ENCODE measurements at regions not wholly inside any gene's neighbourhood (a gene's known extent, or its start where the extent isn't known, plus 50 kb on each side); places are given as distances from the start of the nearest gene placed in this dataset.

DNA sequence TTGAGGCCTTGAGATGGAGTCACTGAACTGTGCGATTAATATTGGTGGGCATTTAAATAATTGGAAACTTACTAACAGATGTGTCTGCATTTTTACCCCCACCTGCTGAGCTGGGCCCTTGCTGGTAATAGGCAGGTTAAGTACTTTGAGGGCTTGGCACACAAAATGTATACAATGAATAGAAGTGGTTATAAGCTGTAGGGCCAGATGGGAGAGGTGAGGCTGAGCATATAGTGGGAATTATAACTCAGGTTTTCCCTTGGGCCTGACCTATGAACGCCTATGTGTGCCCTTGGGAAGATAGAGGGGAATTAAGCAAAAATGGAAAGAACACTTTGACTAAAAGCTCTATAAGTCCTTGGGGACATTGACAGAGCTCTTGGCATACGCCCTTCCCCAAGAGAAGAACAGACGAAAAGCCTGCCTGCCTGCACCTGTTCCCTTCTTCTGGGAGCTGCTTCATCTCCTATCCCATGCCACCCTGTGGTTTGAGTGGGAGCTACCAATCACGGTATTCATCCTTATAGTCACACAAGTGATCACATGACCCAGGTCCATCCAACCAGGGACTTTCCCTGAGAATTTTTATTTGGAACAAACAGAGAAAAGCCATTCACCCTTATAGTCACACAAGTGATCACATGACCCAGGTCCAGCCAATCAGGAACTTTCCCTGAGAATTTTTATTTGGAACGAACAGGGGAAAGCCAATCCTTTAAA, 260.7 kb upstream of the CSF3R start:
- DNase-seq (no peak), ATAC-seq (no peak)
- intact Hi-C loops (cut with DNase I), result no loop called here

- intact Hi-C loops (cut with DNase I), result no loop called here
- DNase-seq (no peak), ATAC-seq (no peak)
These were observed 258.4 kb upstream of the CSF3R start for GRCh38 chr1:36741066-36741465.

GRCh38 chr1:36740446-36740845, 257.7 kb upstream of the CSF3R start:
- intact Hi-C loops (cut with DNase I), result no loop called here
- ATAC-seq, result no peak

GRCh38 chr1:36739703-36740289, 257.1 kb upstream of the CSF3R start:
- ATAC-seq (no peak), DNase-seq (no peak)
- intact Hi-C loops (cut with DNase I), result no loop called here

More at GRCh38 chr1:36740446-36740845, 257.7 kb upstream of the CSF3R start:
- no peak for DNase-seq

DNA sequence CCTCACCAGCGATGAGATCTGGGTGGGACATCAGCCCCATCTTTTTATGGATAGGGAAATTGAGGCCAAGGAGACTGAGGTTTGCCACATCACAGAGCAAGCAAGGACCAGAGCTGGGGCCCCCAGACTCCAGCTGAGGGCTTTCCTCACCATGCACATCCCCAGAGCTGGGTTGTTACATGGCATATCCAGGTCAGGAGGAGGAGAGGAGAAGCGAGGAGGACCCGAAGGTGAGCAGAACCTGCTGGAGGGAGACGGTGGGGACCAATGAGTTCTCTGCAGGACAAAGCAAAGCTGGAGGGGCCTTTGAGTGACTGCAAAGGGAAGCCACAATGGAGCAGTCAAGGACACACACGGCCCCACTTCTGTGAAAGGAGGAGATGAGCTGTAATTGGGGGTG, 255.5 kb upstream of the CSF3R start:
- intact Hi-C loops (cut with DNase I), result no loop called here
- DNase-seq, result no peak
- ATAC-seq, result no peak

GRCh38 chr1:36737767-36738166, 255.1 kb upstream of the CSF3R start:
- ATAC-seq (no peak), DNase-seq (no peak)
- intact Hi-C loops (cut with DNase I), result no loop called here

- no peak for DNase-seq
- intact Hi-C loops (cut with DNase I), result no loop called here
These were observed 254.4 kb upstream of the CSF3R start for GRCh38 chr1:36737038-36737555.

DNA sequence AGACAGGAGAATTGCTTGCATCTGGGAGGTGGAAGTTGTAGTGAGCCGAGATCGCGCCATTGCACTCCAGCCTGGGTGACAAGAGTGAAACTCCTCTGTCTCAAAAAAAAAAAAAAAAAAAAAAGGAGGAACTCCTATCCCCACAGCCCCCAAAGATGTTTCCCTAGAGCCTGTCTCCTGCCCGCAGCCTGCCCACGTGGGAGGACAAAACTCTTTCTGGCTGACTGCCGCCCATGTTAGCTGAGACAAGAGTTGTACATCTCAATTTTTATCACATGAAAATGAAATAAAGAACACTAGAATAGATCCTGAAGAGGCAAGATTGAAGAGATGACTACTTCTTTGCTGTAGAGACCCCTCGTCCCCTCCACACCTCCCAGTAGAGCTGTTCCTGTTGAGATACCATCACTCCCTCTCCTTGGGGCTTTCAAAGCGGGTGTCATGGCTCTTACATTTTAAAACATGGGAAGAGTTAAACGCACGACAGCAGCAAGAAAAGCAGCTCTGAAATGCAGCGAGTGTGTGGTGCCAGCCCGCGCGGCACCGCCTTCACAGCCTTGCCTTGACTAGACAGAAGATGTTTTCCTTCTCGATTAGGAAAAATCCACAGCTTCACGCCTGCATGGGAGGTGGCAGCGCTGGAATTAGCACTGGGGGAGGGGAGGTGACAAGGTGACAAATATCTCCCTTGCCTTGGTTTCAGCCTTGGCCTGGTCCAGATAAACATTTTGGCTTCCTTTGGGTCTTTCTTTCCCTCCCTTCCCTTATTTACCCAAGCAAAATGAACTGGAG, 253.4 kb upstream of the CSF3R start:
- ATAC-seq (no peak), DNase-seq (no peak)
- intact Hi-C loops (cut with DNase I), result no loop called here

More at GRCh38 chr1:36737038-36737555, 254.4 kb upstream of the CSF3R start:
- no peak for ATAC-seq

DNA sequence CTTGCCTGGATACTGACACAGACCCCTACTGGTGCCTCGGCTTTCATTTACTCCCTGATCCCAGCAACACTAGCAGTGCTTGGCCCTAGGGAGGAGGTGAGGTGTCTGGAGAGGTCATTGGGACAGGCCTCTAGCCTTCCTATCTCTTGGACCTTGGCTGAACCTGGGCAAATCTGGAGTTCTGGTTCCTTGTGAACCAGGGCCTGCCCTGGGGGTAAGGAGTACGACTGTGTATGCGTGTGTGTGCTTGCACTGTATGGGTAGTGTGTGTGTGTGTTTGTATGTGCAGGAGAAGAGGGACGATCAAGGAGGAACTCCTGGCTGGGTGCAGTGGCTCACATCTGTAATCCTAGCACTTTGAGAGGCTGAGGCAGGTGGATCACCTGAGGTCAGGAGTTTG, 252.7 kb upstream of the CSF3R start:
- ATAC-seq, result no peak
- DNase-seq, result no peak
- intact Hi-C loops (cut with DNase I), result no loop called here

GRCh38 chr1:36734356-36734755, 251.6 kb upstream of the CSF3R start:
- no peak for DNase-seq
- ATAC-seq, result no peak
- intact Hi-C loops (cut with DNase I), result no loop called here

GRCh38 chr1:36733748-36734147, 251.0 kb upstream of the CSF3R start:
- no peak for DNase-seq
- intact Hi-C loops (cut with DNase I), result no loop called here
- ATAC-seq, result no peak

GRCh38 chr1:36732015-36732356, 249.3 kb upstream of the CSF3R start:
- intact Hi-C loops (cut with DNase I), result no loop called here
- no peak for DNase-seq
- ATAC-seq, result no peak

DNA sequence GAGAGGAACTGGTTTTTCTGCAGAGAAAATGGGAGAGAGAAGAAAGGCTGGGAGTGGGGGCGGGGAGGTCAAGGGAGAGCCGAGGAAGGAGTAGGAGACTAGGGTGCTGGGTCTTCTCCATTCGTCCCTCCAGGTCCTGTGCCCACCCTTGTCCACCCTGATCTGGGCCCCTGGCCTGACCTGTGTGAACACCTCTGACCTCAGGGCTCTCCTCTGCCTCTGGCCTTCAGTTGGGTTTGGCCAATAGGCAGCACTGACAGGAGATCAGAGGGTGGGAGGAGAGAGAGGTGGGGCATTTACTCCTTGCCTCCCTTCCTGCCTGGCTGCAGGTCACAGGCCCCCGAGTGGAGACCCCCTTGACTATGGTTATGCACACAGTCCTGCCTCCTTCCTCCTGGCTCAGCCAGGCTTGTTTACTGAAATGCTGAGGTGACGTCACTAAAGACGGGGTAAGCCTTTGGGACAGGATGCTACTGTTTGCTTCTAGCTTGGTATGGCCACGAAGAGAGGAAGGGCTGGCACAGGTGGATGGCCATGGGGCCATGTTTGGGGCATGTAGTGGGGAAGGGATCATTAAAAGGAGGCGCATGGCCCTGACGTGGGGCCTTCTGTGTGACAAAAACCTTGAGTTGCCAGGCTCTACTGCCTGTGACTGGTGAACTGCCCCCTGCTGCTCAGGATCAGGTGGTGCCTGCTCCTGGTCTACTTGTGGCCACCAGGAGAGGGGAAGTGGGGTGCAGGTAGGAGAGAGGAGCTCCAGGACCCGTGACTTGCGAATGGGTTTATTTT, 248.7 kb upstream of the CSF3R start:
- DNase-seq (no peak), ATAC-seq (no peak)
- intact Hi-C loops (cut with DNase I), result no loop called here

GRCh38 chr1:36730599-36730998, 247.9 kb upstream of the CSF3R start:
- intact Hi-C loops (cut with DNase I), result no loop called here
- ATAC-seq (no peak), DNase-seq (no peak)

- no peak for ATAC-seq
- intact Hi-C loops (cut with DNase I), result no loop called here
- DNase-seq, result no peak
These were observed 247.2 kb upstream of the CSF3R start for GRCh38 chr1:36729716-36730510.

DNA sequence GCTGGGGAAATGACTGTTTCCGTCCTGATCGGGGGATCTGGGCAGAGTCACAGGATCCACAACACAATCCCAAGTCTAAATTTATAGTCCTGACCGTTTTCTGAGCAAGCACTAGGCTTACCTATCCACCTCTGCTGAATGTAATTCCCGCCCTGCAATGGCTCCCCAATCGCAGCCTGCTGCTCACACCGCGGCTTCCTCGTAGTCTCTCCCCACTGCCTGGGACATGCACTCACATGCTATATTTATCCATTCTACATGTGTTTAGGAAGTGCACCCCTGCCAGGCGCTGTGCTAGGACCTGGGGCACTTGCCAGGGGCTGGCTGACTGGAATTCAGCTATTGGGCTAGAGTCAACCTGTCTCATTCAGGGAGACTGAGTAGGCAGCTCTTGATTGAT, 246.6 kb upstream of the CSF3R start:
- no peak for ATAC-seq

DNA sequence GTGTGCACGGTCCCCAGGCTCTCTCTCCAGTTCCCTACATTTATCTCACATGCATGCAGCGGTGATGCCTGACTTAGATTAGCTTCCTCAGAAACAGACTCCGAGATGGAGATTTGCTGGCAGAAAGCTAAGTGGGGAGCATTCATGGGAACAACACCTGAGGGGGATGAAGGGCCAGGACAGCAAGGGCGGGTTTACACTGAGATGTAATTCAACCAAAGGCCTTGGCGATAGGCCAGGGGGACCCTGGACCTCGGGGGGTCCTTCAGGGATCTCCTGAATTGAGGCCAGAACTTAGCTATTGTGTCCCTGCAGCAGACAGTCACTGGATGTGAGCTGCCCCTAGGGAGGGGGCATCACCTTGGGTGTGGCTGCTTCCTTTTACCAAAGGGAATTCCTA, 246.1 kb upstream of the CSF3R start:
- ATAC-seq (no peak), DNase-seq (no peak)
- intact Hi-C loops (cut with DNase I), result no loop called here

More for the DNA sequence above, 246.6 kb upstream of the CSF3R start:
- intact Hi-C loops (cut with DNase I), result no loop called here
- no peak for DNase-seq

DNA sequence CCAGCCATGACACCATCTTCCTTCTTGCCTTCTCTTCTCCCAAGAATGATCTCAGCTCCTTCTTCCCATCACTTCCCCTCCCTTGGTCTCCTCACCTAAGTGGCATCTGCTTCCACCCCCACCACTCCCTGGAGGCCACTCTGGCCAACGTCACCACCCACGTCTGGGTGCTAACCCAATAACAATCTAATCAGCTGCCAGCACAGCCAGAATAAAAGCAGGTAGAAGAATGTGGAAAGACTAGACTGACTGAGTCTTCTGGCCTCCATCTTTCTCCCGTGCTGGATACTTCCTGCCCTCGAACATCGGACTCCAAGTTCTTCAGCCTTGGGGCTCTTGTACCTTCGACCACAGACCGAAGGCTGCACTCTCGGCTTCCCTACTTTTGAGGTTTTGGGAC, 245.3 kb upstream of the CSF3R start:
- ATAC-seq (no peak), DNase-seq (no peak)
- intact Hi-C loops (cut with DNase I), result no loop called here

DNA sequence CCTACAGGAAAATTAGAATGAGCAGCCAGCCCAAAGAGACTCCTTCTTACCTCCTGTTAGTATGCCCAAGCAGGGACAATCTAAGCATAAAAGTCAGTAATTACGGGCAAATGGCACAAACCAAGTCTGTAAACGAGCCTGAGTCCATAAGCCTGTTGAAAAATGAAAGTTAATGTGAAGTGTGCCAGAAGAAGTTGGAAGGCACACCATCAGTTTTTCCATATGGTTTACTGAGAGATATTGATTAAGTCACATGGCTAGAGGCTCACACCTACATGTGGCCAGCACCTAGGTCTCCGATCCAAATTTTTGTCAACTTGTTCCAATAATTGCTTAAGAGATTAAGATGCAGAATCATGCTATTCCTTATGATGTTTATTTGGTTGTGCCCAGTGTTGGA, 242.4 kb upstream of the CSF3R start:
- no peak for DNase-seq
- intact Hi-C loops (cut with DNase I), result no loop called here
- no peak for ATAC-seq

Measured in left cardiac atrium (tissue), 4 donors.